IMR-90 (cell line): ENCODE measurements at regions not wholly inside any gene's neighbourhood (a gene's known extent, or its start where the extent isn't known, plus 50 kb on each side); places are given as distances from the start of the nearest gene placed in this dataset.

ENCODE experiments used
- ATAC-seq: fragments of 200-7000 bp; cut with Tn5 transposase; 2 replicates; pipeline ENCODE4 v1.9.1; 2020; ENCODE audit warnings: low read depth, mild to moderate bottlenecking, moderate library complexity
- BruUV-seq: library from RNA; stranded (reverse); fragments of 400-500 nt; replicated peaks from 2 replicates; lab custom pipeline; 2021; lab: Mats Ljungman, UMichigan
- CTCF ChIA-PET: fragments of 300-600 bp; formaldehyde crosslinking; extraction: SDS; loops from one replicate; lab custom pipeline; 2021; ENCODE audit warnings: antibody characterized with exemption; lab: Yijun Ruan, JAX
- POLR2A ChIA-PET: fragments of 300-600 bp; sonication (Branson Sonifier 250); formaldehyde crosslinking; loops from one replicate; lab custom pipeline; 2022; ENCODE audit warnings: antibody characterized with exemption; ENCODE audit not compliant: unreplicated experiment; lab: Charles Lee
- DNase-seq: peaks from one replicate; pipeline ENCODE4 v3.0.0; 2013
- H2AFZ ChIP-seq: replicated peaks from 2 replicates; pipeline ENCODE3; 2013; ENCODE audit warnings: low read length, mild to moderate bottlenecking; ENCODE audit not compliant: poor library complexity
- H2AK5ac ChIP-seq: 2 replicates; pipeline ENCODE4 v1.6.1; 2013; ENCODE audit warnings: low read depth, low read length, inconsistent platforms
- H2AK9ac ChIP-seq: replicated peaks from 2 replicates; pipeline ENCODE3; 2013; ENCODE audit warnings: mild to moderate bottlenecking, low read depth, low read length, moderate library complexity; ENCODE audit not compliant: poor library complexity
- H2BK120ac ChIP-seq: 2 replicates; pipeline ENCODE4 v1.6.1; 2013; ENCODE audit warnings: low read depth, low read length, inconsistent platforms
- H2BK15ac ChIP-seq: 3 replicates; pipeline ENCODE4 v1.6.1; 2013; ENCODE audit warnings: low read depth, low read length, inconsistent platforms
- H2BK20ac ChIP-seq: 2 replicates; pipeline ENCODE4 v1.6.1; 2013; ENCODE audit warnings: low read depth, mild to moderate bottlenecking, inconsistent platforms, low read length, moderate library complexity
- H2BK5ac ChIP-seq: 2 replicates; pipeline ENCODE4 v1.6.1; 2013; ENCODE audit warnings: mild to moderate bottlenecking, low read depth, low read length, inconsistent platforms; ENCODE audit not compliant: poor library complexity, severe bottlenecking
- H3K14ac ChIP-seq: replicated peaks from 2 replicates; pipeline ENCODE4 v1.6.1; 2013; ENCODE audit warnings: low read depth, low read length, inconsistent platforms
- H3K18ac ChIP-seq: 2 replicates; pipeline ENCODE4 v1.6.1; 2013; ENCODE audit warnings: low read depth, low read length, control low read depth
- H3K23ac ChIP-seq: 2 replicates; pipeline ENCODE4 v1.6.1; 2013; ENCODE audit warnings: low read depth, low read length, inconsistent platforms
- H3K27ac ChIP-seq: 2 replicates; pipeline ENCODE4 v1.5.1; 2013; ENCODE audit warnings: mild to moderate bottlenecking, control low read depth, low read length; ENCODE audit not compliant: insufficient read depth
- H3K27me3 ChIP-seq: 2 replicates; pipeline ENCODE4 v1.6.1; 2013; ENCODE audit warnings: low read length; ENCODE audit not compliant: control insufficient read depth, insufficient read depth
- H3K36me3 ChIP-seq: 2 replicates; pipeline ENCODE4 v1.6.1; 2013; ENCODE audit warnings: low read length, mixed read lengths; ENCODE audit not compliant: control insufficient read depth, insufficient read depth
- H3K4ac ChIP-seq: 2 replicates; pipeline ENCODE4 v1.6.1; 2013; ENCODE audit warnings: low read depth, low read length, inconsistent platforms
- H3K4me1 ChIP-seq: 2 replicates; pipeline ENCODE4 v1.6.1; 2013; ENCODE audit warnings: low read length, mixed read lengths; ENCODE audit not compliant: control insufficient read depth, insufficient read depth
- H3K4me2 ChIP-seq: 2 replicates; pipeline ENCODE4 v1.6.1; 2013; ENCODE audit warnings: low read depth, mild to moderate bottlenecking, control low read depth, low read length, moderate library complexity
- H3K4me3 ChIP-seq: 2 replicates; pipeline ENCODE4 v1.5.1; 2013; ENCODE audit warnings: low read depth, mild to moderate bottlenecking, control low read depth, low read length, moderate library complexity; ENCODE audit not compliant: insufficient read depth
- H3K56ac ChIP-seq: 2 replicates; pipeline ENCODE4 v1.6.1; 2013; ENCODE audit warnings: low read length, inconsistent platforms; ENCODE audit not compliant: insufficient read depth; ENCODE audit errors: extremely low read depth
- H3K79me1 ChIP-seq, 2 experiments: 2 replicates each; pipeline ENCODE4 v1.6.1; 2013; ENCODE audit warnings: low read length in 2 of 2, inconsistent platforms in 1 of 2, low read depth in 1 of 2
- H3K9ac ChIP-seq: 2 replicates; pipeline ENCODE4 v1.6.1; 2013; ENCODE audit warnings: low read depth, low read length, control low read depth
- H3K9me1 ChIP-seq: 2 replicates; pipeline ENCODE4 v1.6.1; 2013; ENCODE audit warnings: low read length, inconsistent platforms; ENCODE audit not compliant: insufficient read depth
- H3K9me3 ChIP-seq: 2 replicates; pipeline ENCODE4 v1.6.1; 2013; ENCODE audit warnings: low read length; ENCODE audit not compliant: control insufficient read depth, insufficient read depth
- H4K20me1 ChIP-seq: 2 replicates; pipeline ENCODE4 v1.6.1; 2013; ENCODE audit warnings: low read length, inconsistent platforms; ENCODE audit not compliant: insufficient read depth
- H4K5ac ChIP-seq: 2 replicates; pipeline ENCODE4 v1.6.1; 2013; ENCODE audit warnings: mild to moderate bottlenecking, low read depth, low read length, control low read depth
- H4K8ac ChIP-seq, 2 experiments: 2 replicates each; pipeline ENCODE4 v1.6.1; 2013; ENCODE audit warnings: low read depth in 2 of 2, low read length in 2 of 2, control low read depth in 1 of 2, inconsistent platforms in 1 of 2
- H4K91ac ChIP-seq: 2 replicates; pipeline ENCODE4 v1.6.1; 2013; ENCODE audit warnings: low read depth, low read length, inconsistent platforms; ENCODE audit not compliant: insufficient read depth
- BHLHE40 ChIP-seq: fragments of 150-350 bp; IDR thresholded peaks from 2 replicates; pipeline ENCODE4 v1.6.1; 2016; ENCODE audit warnings: mild to moderate bottlenecking, low read depth, low read length
- CEBPB ChIP-seq: IDR thresholded peaks from 2 replicates; pipeline ENCODE4 v1.6.1; 2012; ENCODE audit warnings: low read depth, low read length, improper control_type of control experiment
- CHD1 ChIP-seq: IDR thresholded peaks from 2 replicates; pipeline ENCODE4 v1.6.1; 2012; ENCODE audit warnings: low read depth, low read length, improper control_type of control experiment
- ELK1 ChIP-seq: fragments of 150-350 bp; IDR thresholded peaks from 2 replicates; pipeline ENCODE4 v1.6.1; 2016; ENCODE audit warnings: low read depth, mild to moderate bottlenecking, low read length, moderate library complexity, borderline replicate concordance
- MAZ ChIP-seq: IDR thresholded peaks from 2 replicates; pipeline ENCODE4 v1.6.1; 2012; ENCODE audit warnings: low read depth, mild to moderate bottlenecking, low read length, improper control_type of control experiment, moderate library complexity, borderline replicate concordance
- MXI1 ChIP-seq: IDR thresholded peaks from 2 replicates; pipeline ENCODE4 v1.6.1; 2012; ENCODE audit warnings: low read depth, mild to moderate bottlenecking, low read length, moderate library complexity, borderline replicate concordance
- NFE2L2 ChIP-seq: fragments of 150-350 bp; IDR thresholded peaks from 2 replicates; pipeline ENCODE4 v1.6.1; 2016; ENCODE audit warnings: low read depth, mild to moderate bottlenecking, low read length
- POLR2A ChIP-seq: IDR thresholded peaks from 2 replicates; pipeline ENCODE4 v1.6.1; 2012; ENCODE audit warnings: mild to moderate bottlenecking, low read depth, low read length
- RAD21 ChIP-seq: IDR thresholded peaks from 2 replicates; pipeline ENCODE4 v1.6.1; 2012; ENCODE audit warnings: low read length, improper control_type of control experiment
- RCOR1 ChIP-seq: IDR thresholded peaks from 2 replicates; pipeline ENCODE4 v1.6.1; 2012; ENCODE audit warnings: mild to moderate bottlenecking, low read length, improper control_type of control experiment; ENCODE audit not compliant: insufficient replicate concordance
- SMC3 ChIP-seq: fragments of 150-350 bp; IDR thresholded peaks from 2 replicates; pipeline ENCODE4 v1.6.1; 2016; ENCODE audit warnings: low read depth, mild to moderate bottlenecking, antibody characterized with exemption, low read length, moderate library complexity
- WGBS, 2 experiments: methylation state at CpG; one replicate each; pipeline versions ENCODE4 v1.1.5 to v1.1.7; 2013; ENCODE audit warnings: missing lambda C conversion rate in 2 of 2; ENCODE audit not compliant: insufficient read length in 1 of 2; ENCODE audit errors: extremely low coverage in 2 of 2; 5-methylcytosine and 5-hydroxymethylcytosine counted together
- dilution Hi-C: fragments of 300-500 bp; cut with HindIII; formaldehyde crosslinking; loops from one replicate; pipeline ENCODE4 v1.14.3; 2018; ENCODE audit warnings: low sequenced_read_pairs; ENCODE audit not compliant: unreplicated experiment
- in situ Hi-C: fragments of 300-500 bp; cut with MboI; formaldehyde crosslinking; loops from 3 replicates; pipeline ENCODE4 v1.14.3; 2019; ENCODE audit warnings: low sequenced_read_pairs, inconsistent platforms, mixed read lengths
- intact Hi-C: fragments of 100-400 bp; cut with micrococcal nuclease; formaldehyde crosslinking; loops from 2 replicates; pipeline ENCODE4 v1.10.0; 2022
- TF ChIP-seq, protein P1 (sequence below): fragments of 150-350 bp; IDR thresholded peaks from 2 replicates; pipeline ENCODE4 v1.6.1; 2017; ENCODE audit warnings: mild to moderate bottlenecking, antibody characterized with exemption, low read length, low read depth

DNA sequence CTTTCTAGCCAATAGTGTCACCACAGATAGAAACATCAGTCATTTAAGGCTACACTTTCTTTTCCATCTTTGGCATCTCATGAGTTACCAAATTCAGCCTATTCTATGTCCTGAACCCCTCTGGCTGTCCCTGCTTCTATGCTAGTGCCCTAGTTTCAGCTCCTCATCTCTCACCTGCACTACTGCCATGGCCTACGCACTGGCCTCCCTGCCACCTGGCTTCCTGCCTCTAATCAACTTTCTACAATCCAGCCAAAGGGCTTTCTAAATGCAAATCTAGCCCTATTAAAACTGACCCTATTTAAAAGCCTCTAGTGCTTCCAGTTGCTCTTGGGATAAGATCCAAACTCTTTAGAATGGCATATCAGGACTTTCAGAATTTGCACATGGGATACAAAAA lies 482.9 kb downstream of the TMEM38B start:
- no peak overlapping the region for H4K8ac ChIP-seq
- no peaks in the 10 kb centered on the region for H3K79me1 ChIP-seq
- H2BK120ac ChIP-seq = no peak overlapping the region
- no peak overlapping the region for H3K4me2 ChIP-seq
- H4K91ac ChIP-seq = no peak overlapping the region
- no peak overlapping the region for H3K23ac ChIP-seq
- no peak overlapping the region for H3K56ac ChIP-seq
- TF ChIP-seq MAZ (no peak), MXI1 (no peak), CHD1 (no peak), ELK1 (no peak), CEBPB (no peak), BHLHE40 (no peak), NFE2L2 (no peak), SMC3 (no peak), RCOR1 (no peak), POLR2A (no peak), RAD21 (no peak)
- TF ChIP-seq, protein P1, sequence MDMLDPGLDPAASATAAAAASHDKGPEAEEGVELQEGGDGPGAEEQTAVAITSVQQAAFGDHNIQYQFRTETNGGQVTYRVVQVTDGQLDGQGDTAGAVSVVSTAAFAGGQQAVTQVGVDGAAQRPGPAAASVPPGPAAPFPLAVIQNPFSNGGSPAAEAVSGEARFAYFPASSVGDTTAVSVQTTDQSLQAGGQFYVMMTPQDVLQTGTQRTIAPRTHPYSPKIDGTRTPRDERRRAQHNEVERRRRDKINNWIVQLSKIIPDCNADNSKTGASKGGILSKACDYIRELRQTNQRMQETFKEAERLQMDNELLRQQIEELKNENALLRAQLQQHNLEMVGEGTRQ = no peak
- no peaks in the 10 kb centered on the region for H3K9me1 ChIP-seq
- intact Hi-C loops (no loop called here), dilution Hi-C loops (no loop called here), in situ Hi-C loops (no loop called here)
- no peaks in the 10 kb centered on the region for H3K27me3 ChIP-seq
- ChIA-PET POLR2A (no interaction called here), CTCF (no interaction called here)
- no peak overlapping the region for H3K9ac ChIP-seq
- no peak overlapping the region for H2AFZ ChIP-seq
- no peaks in the 10 kb centered on the region for H4K20me1 ChIP-seq
- no peak overlapping the region for H2BK20ac ChIP-seq
- no peak overlapping the region for H2AK5ac ChIP-seq
- WGBS, 2 experiments = 33% methylated on average over 1 of the region's 1 CpG; no CpG with 5 or more reads in 1 of the 2 experiments
- H2BK15ac ChIP-seq = no peak overlapping the region
- H4K5ac ChIP-seq = no peak overlapping the region
- DNase-seq = no peak
- no peak overlapping the region for H3K14ac ChIP-seq
- no peaks in the 10 kb centered on the region for H3K4me1 ChIP-seq
- no peaks in the 10 kb centered on the region for H3K36me3 ChIP-seq
- BruUV-seq = no TSS peak
- no peak for ATAC-seq
- no peak overlapping the region for H3K4me3 ChIP-seq
- no peak overlapping the region for H3K4ac ChIP-seq
- H2AK9ac ChIP-seq = no peak overlapping the region
- no peak overlapping the region for H2BK5ac ChIP-seq
- no peak overlapping the region for H3K18ac ChIP-seq
- H3K9me3 ChIP-seq = peaks cover 6% of the 10 kb centered on the region
- no peak overlapping the region for H3K27ac ChIP-seq
